Peyer's patch (tissue), 4 donors: ENCODE measurements at regions not wholly inside any gene's neighbourhood (a gene's known extent, or its start where the extent isn't known, plus 50 kb on each side); places are given as distances from the start of the nearest gene placed in this dataset.

Experiments used
- CTCF ChIP-seq, 6 experiments: fragments of 450-650 bp in 4 of 6; fragments of 200-600 bp in 2 of 6; sonication (generic) in 1 of 6; IDR thresholded peaks; one replicate each; pipeline ENCODE4 v1.5.1; 2017 to 2019; ENCODE audit warnings: antibody characterized with exemption in 6 of 6, mild to moderate bottlenecking in 3 of 6, moderate library complexity in 1 of 6
- POLR2A ChIP-seq, 2 donors: fragments of 450-650 bp; IDR thresholded peaks; one replicate each; pipeline ENCODE4 v1.5.1; 2017; ENCODE audit warnings: antibody characterized with exemption in 2 of 2, mild to moderate bottlenecking in 2 of 2, moderate library complexity in 2 of 2

GRCh38 chr20:63124092-63124781, 91.7 kb downstream of the YTHDF1 start:
- TF ChIP-seq CTCF (IDR thresholded peaks at IDR 0.05) (no peak), POLR2A (IDR thresholded peaks at IDR 0.05) (no peak)
